SK-N-SH treated with all-trans-retinoic acid at 6 μM for 48 hours (cell line): ENCODE measurements at regions not wholly inside any gene's neighbourhood (a gene's known extent, or its start where the extent isn't known, plus 50 kb on each side); places are given as distances from the start of the nearest gene placed in this dataset.

Experiments used
- ARNTL ChIP-seq: fragments of 450-650 bp; formaldehyde crosslinking; IDR thresholded peaks from 2 replicates; pipeline ENCODE4 v1.5.0; 2020; ENCODE audit warnings: low read depth, mild to moderate bottlenecking, moderate library complexity, borderline replicate concordance
- CREB5 ChIP-seq: fragments of 250-450 bp; sonication (Bioruptor Pico); IDR thresholded peaks from 2 replicates; pipeline ENCODE4 v1.5.1; 2020; ENCODE audit warnings: low read depth, mild to moderate bottlenecking, moderate library complexity
- PATZ1 ChIP-seq: fragments of 250-450 bp; sonication (Bioruptor Pico); IDR thresholded peaks from 2 replicates; pipeline ENCODE4 v1.8.0; 2020; ENCODE audit warnings: mild to moderate bottlenecking, moderate library complexity, borderline replicate concordance
- POU6F1 ChIP-seq: fragments of 250-450 bp; sonication (Bioruptor Pico); IDR thresholded peaks from 2 replicates; pipeline ENCODE4 v1.8.0; 2021; ENCODE audit warnings: low read depth, mild to moderate bottlenecking, moderate library complexity, borderline replicate concordance
- SNAI2 ChIP-seq: fragments of 250-450 bp; sonication (Bioruptor Pico); IDR thresholded peaks from 2 replicates; pipeline ENCODE4 v1.5.0; 2020; ENCODE audit warnings: mild to moderate bottlenecking, moderate library complexity
- ZC3H10 ChIP-seq: fragments of 250-450 bp; sonication (Bioruptor Pico); IDR thresholded peaks from 2 replicates; pipeline ENCODE4 v1.5.1; 2021; ENCODE audit warnings: mild to moderate bottlenecking, moderate library complexity
- ZFP3 ChIP-seq: fragments of 250-450 bp; sonication (Bioruptor Pico); IDR thresholded peaks from 2 replicates; pipeline ENCODE4 v1.5.0; 2020; ENCODE audit warnings: mild to moderate bottlenecking, moderate library complexity
- ZNF70 ChIP-seq: fragments of 450-650 bp; formaldehyde crosslinking; IDR thresholded peaks from 2 replicates; pipeline ENCODE4 v1.5.0; 2020; ENCODE audit warnings: mild to moderate bottlenecking, moderate library complexity

GRCh38 chr16:54673313-54673712 lies 257.4 kb upstream of the IRX5 start:
- TF ChIP-seq ZFP3 (CRISPR knock-in tag) (no peak), ARNTL (CRISPR knock-in tag) (no peak), PATZ1 (CRISPR knock-in tag) (no peak), SNAI2 (CRISPR knock-in tag) (no peak), ZC3H10 (no peak), ZNF70 (no peak), POU6F1 (CRISPR knock-in tag) (no peak), CREB5 (CRISPR knock-in tag) (no peak)
